GM06990 (cell line): ENCODE measurements at regions not wholly inside any gene's neighbourhood (a gene's known extent, or its start where the extent isn't known, plus 50 kb on each side); places are given as distances from the start of the nearest gene placed in this dataset.

ENCODE experiments used
- DNase-seq: peaks from one replicate; pipeline ENCODE4 v3.0.0-alpha.2; 2011; ENCODE audit not compliant: insufficient read length; ENCODE audit errors: extremely low read depth
- H3K27me3 ChIP-seq: replicated peaks from 2 replicates; pipeline ENCODE4 v1.6.0; 2011; ENCODE audit warnings: low read length; ENCODE audit not compliant: control insufficient read depth, insufficient read depth
- H3K36me3 ChIP-seq: 2 replicates; pipeline ENCODE4 v1.5.1; 2011; ENCODE audit warnings: low read length; ENCODE audit not compliant: control insufficient read depth, insufficient read depth
- H3K4me3 ChIP-seq: replicated peaks from 2 replicates; pipeline ENCODE4 v1.5.1; 2011; ENCODE audit warnings: low read depth, mild to moderate bottlenecking, control low read depth, low read length
- CTCF ChIP-seq: IDR thresholded peaks from 2 replicates; pipeline ENCODE4 v1.5.1; 2011; ENCODE audit warnings: low read length, control low read depth, mild to moderate bottlenecking, inconsistent platforms; ENCODE audit not compliant: insufficient read depth, poor library complexity, severe bottlenecking

GRCh38 chr9:106668534-106668933, 194.4 kb upstream of the ZNF462 start:
- H3K27me3 ChIP-seq = no peaks in the 10 kb centered on the region
- DNase-seq = no peak

GRCh38 chr9:106669835-106670234, 193.1 kb upstream of the ZNF462 start:
- DNase-seq = no peak
- no peak for TF ChIP-seq CTCF
- Histone ChIP-seq H3K36me3 (no peaks in the 10 kb centered on the region), H3K27me3 (no peaks in the 10 kb centered on the region), H3K4me3 (no peak overlapping the region)

More at GRCh38 chr9:106668534-106668933, 194.4 kb upstream of the ZNF462 start:
- no peak for TF ChIP-seq CTCF
- H3K36me3 ChIP-seq = no peaks in the 10 kb centered on the region
- no peak overlapping the region for H3K4me3 ChIP-seq

- no peak overlapping the region for H3K4me3 ChIP-seq
- TF ChIP-seq CTCF = no peak
- DNase-seq = no peak
- no peaks in the 10 kb centered on the region for H3K36me3 ChIP-seq
- no peaks in the 10 kb centered on the region for H3K27me3 ChIP-seq
Measured at GRCh38 chr9:106670418-106670817, 192.5 kb upstream of the ZNF462 start.

GRCh38 chr9:106675780-106676179, 187.2 kb upstream of the ZNF462 start:
- no peak for DNase-seq
- no peak for TF ChIP-seq CTCF

GRCh38 chr9:106677374-106677773, 185.6 kb upstream of the ZNF462 start:
- DNase-seq = no peak

More at GRCh38 chr9:106675780-106676179, 187.2 kb upstream of the ZNF462 start:
- no peak overlapping the region for H3K4me3 ChIP-seq
- no peaks in the 10 kb centered on the region for H3K27me3 ChIP-seq
- H3K36me3 ChIP-seq = no peaks in the 10 kb centered on the region

More at GRCh38 chr9:106677374-106677773, 185.6 kb upstream of the ZNF462 start:
- no peak for TF ChIP-seq CTCF
- H3K36me3 ChIP-seq = no peaks in the 10 kb centered on the region
- H3K4me3 ChIP-seq = no peak overlapping the region
- H3K27me3 ChIP-seq = no peaks in the 10 kb centered on the region
